ENCODE measurements at regions not wholly inside any gene's neighbourhood (a gene's known extent, or its start where the extent isn't known, plus 50 kb on each side); places are given as distances from the start of the nearest gene placed in this dataset.

GRCh38 chr10:123952099-123952498, 60.5 kb upstream of the CPXM2 start:
- no peak for DNase-seq

- DNase-seq, result no peak
These were observed 56.6 kb upstream of the CPXM2 start for GRCh38 chr10:123948030-123948823.

- DNase-seq, result peak; percentile 5
These were observed 53.8 kb upstream of the CPXM2 start for GRCh38 chr10:123945325-123945920.

GRCh38 chr10:123944661-123945060, 53.1 kb upstream of the CPXM2 start:
- DNase-seq, result no peak

GRCh38 chr10:123943307-123943706, 51.7 kb upstream of the CPXM2 start:
- DNase-seq, result no peak

- no peak for DNase-seq
These were observed 50.7 kb upstream of the CPXM2 start for GRCh38 chr10:123942114-123942861.
